ENCODE measurements at regions not wholly inside any gene's neighbourhood (a gene's known extent, or its start where the extent isn't known, plus 50 kb on each side); places are given as distances from the start of the nearest gene placed in this dataset.
"Not testable (repeated sequence)": the region's sequence is repeated elsewhere in the genome, so short reads cannot be mapped to it uniquely, and the experiment has no call there.

DNA sequence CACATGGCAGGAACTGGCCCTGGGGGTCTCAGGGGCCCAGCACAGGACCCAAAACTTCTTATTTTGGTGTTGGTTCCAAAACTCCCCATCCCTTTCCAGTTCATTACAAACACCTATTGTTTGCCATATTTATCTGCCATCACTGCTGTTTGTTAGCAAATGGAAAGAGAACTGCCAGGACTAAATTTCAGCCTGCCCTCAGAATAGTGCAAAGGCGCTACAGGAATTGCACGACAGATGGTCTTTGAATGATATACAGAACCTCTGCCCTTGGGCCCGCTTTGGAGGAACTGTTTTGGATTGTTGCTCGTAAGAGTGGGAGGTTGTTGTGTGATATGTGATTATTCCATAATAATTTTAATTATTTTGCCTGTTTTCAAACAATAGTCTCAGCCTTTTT, 199.0 kb upstream of the FBXL4 start:
- H3F3A ChIP-seq (ENCODE audit: insufficient read depth, low read depth) = no peaks in the 10 kb centered on the region
- H3K27ac ChIP-seq = no peak overlapping the region
- no peak overlapping the region for H2AFZ ChIP-seq
- ChIA-PET POLR2A (ENCODE audit: unreplicated experiment) (no interaction called here), CTCF (no interaction called here)
- no peaks in the 10 kb centered on the region for H4K20me1 ChIP-seq (ENCODE audit: insufficient read depth)
- TF ChIP-seq, protein P1, sequence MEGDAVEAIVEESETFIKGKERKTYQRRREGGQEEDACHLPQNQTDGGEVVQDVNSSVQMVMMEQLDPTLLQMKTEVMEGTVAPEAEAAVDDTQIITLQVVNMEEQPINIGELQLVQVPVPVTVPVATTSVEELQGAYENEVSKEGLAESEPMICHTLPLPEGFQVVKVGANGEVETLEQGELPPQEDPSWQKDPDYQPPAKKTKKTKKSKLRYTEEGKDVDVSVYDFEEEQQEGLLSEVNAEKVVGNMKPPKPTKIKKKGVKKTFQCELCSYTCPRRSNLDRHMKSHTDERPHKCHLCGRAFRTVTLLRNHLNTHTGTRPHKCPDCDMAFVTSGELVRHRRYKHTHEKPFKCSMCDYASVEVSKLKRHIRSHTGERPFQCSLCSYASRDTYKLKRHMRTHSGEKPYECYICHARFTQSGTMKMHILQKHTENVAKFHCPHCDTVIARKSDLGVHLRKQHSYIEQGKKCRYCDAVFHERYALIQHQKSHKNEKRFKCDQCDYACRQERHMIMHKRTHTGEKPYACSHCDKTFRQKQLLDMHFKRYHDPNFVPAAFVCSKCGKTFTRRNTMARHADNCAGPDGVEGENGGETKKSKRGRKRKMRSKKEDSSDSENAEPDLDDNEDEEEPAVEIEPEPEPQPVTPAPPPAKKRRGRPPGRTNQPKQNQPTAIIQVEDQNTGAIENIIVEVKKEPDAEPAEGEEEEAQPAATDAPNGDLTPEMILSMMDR (conservative IDR thresholded peaks at IDR 0.05) = no peak
- no peak for TF ChIP-seq EZH2 (IDR thresholded peaks at IDR 0.05; ENCODE audit: low read depth)
- H3K4me1 ChIP-seq (replicated peaks; ENCODE audit: insufficient read depth) = no peaks in the 10 kb centered on the region
- no peaks in the 10 kb centered on the region for H3K36me3 ChIP-seq (ENCODE audit: low read depth)
- no TSS peak for BruUV-seq (replicated peaks)
- no peak overlapping the region for H3K4me3 ChIP-seq
- no peaks in the 10 kb centered on the region for H3K9me2 ChIP-seq (ENCODE audit: insufficient read depth)
- H3K79me2 ChIP-seq (ENCODE audit: low read depth) = no peaks in the 10 kb centered on the region
- DNase-seq = no peak
- intact Hi-C loops (cut with micrococcal nuclease; ENCODE audit: unreplicated experiment) = no loop called here
- H3K4me2 ChIP-seq = no peak overlapping the region
- no peaks in the 10 kb centered on the region for H3K27me3 ChIP-seq (ENCODE audit: insufficient read depth, low read depth)
- no peaks in the 10 kb centered on the region for H3K9me3 ChIP-seq (ENCODE audit: insufficient read depth, low read depth)

- no peak overlapping the region for H3K4me3 ChIP-seq
- no peaks in the 10 kb centered on the region for H4K20me1 ChIP-seq (ENCODE audit: insufficient read depth)
- H3K9me2 ChIP-seq (ENCODE audit: insufficient read depth) = no peaks in the 10 kb centered on the region
- intact Hi-C loops (cut with micrococcal nuclease; ENCODE audit: unreplicated experiment) = no loop called here
- H2AFZ ChIP-seq = no peak overlapping the region
- no peaks in the 10 kb centered on the region for H3K79me2 ChIP-seq (ENCODE audit: low read depth)
- H3K27me3 ChIP-seq (ENCODE audit: insufficient read depth, low read depth) = no peaks in the 10 kb centered on the region
- ChIA-PET POLR2A (ENCODE audit: unreplicated experiment) (no interaction called here), CTCF (no interaction called here)
- no peaks in the 10 kb centered on the region for H3K4me1 ChIP-seq (replicated peaks; ENCODE audit: insufficient read depth)
- no peak overlapping the region for H3K4me2 ChIP-seq
- TF ChIP-seq, protein P1 (conservative IDR thresholded peaks at IDR 0.05) = no peak
- TF ChIP-seq EZH2 (IDR thresholded peaks at IDR 0.05; ENCODE audit: low read depth) = no peak
- H3K9me3 ChIP-seq (ENCODE audit: insufficient read depth, low read depth) = no peaks in the 10 kb centered on the region
- no peaks in the 10 kb centered on the region for H3F3A ChIP-seq (ENCODE audit: insufficient read depth, low read depth)
- BruUV-seq (replicated peaks) = no TSS peak
- DNase-seq = no peak
- H3K36me3 ChIP-seq (ENCODE audit: low read depth) = no peaks in the 10 kb centered on the region
- H3K27ac ChIP-seq = no peak overlapping the region
Measured at GRCh38 chr6:99145738-99146137, 198.0 kb upstream of the FBXL4 start.

GRCh38 chr6:99143108-99143861, 195.5 kb upstream of the FBXL4 start:
- intact Hi-C loops (cut with micrococcal nuclease; ENCODE audit: unreplicated experiment) = no loop called here
- no peaks in the 10 kb centered on the region for H3K4me1 ChIP-seq (replicated peaks; ENCODE audit: insufficient read depth)
- H3K27me3 ChIP-seq (ENCODE audit: insufficient read depth, low read depth) = no peaks in the 10 kb centered on the region
- no peak for DNase-seq
- no peaks in the 10 kb centered on the region for H3K9me2 ChIP-seq (ENCODE audit: insufficient read depth)
- H2AFZ ChIP-seq = no peak overlapping the region
- ChIA-PET CTCF (no interaction called here), POLR2A (ENCODE audit: unreplicated experiment) (no interaction called here)
- H4K20me1 ChIP-seq (ENCODE audit: insufficient read depth) = no peaks in the 10 kb centered on the region
- H3K4me3 ChIP-seq = no peak overlapping the region
- H3K4me2 ChIP-seq = no peak overlapping the region
- no peak overlapping the region for H3K27ac ChIP-seq
- no peaks in the 10 kb centered on the region for H3K9me3 ChIP-seq (ENCODE audit: insufficient read depth, low read depth)
- no peaks in the 10 kb centered on the region for H3F3A ChIP-seq (ENCODE audit: insufficient read depth, low read depth)
- no peak for TF ChIP-seq EZH2 (IDR thresholded peaks at IDR 0.05; ENCODE audit: low read depth)
- TF ChIP-seq, protein P1 (conservative IDR thresholded peaks at IDR 0.05) = no peak
- H3K36me3 ChIP-seq (ENCODE audit: low read depth) = no peaks in the 10 kb centered on the region
- no TSS peak for BruUV-seq (replicated peaks)
- no peaks in the 10 kb centered on the region for H3K79me2 ChIP-seq (ENCODE audit: low read depth)

DNA sequence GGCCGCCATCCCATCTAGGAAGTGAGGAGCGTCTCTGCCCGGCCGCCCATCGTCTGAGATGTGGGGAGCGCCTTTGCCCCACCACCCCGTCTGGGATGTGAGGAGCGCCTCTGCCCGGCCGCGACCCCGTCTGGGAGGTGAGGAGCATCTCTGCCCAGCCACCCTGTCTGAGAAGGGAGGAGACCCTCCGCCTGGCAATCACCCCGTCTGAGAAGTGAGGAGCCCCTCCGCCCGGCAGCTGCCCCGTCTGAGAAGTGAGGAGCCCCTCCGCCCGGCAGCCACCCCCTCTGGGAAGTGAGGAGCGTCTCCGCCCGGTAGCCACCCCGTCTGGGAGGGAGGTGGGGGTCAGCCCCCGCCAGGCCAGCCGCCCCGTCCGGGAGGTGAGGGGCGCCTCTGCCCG, 194.2 kb upstream of the FBXL4 start:
- intact Hi-C loops (cut with micrococcal nuclease; ENCODE audit: unreplicated experiment); CTCF ChIA-PET; H3K27ac ChIP-seq; H3K4me1 ChIP-seq (replicated peaks; ENCODE audit: insufficient read depth); H3K9me2 ChIP-seq (ENCODE audit: insufficient read depth); H3K27me3 ChIP-seq (ENCODE audit: insufficient read depth, low read depth); H3K4me2 ChIP-seq; H4K20me1 ChIP-seq (ENCODE audit: insufficient read depth); DNase-seq; H2AFZ ChIP-seq; H3F3A ChIP-seq (ENCODE audit: insufficient read depth, low read depth); H3K9me3 ChIP-seq (ENCODE audit: insufficient read depth, low read depth); H3K4me3 ChIP-seq; BruUV-seq (replicated peaks); H3K79me2 ChIP-seq (ENCODE audit: low read depth); H3K36me3 ChIP-seq (ENCODE audit: low read depth); POLR2A ChIA-PET (ENCODE audit: unreplicated experiment): not testable (repeated sequence)

Data from PC-9 (cell line).